ENCODE measurements at regions not wholly inside any gene's neighbourhood (a gene's known extent, or its start where the extent isn't known, plus 50 kb on each side); places are given as distances from the start of the nearest gene placed in this dataset.

DNA sequence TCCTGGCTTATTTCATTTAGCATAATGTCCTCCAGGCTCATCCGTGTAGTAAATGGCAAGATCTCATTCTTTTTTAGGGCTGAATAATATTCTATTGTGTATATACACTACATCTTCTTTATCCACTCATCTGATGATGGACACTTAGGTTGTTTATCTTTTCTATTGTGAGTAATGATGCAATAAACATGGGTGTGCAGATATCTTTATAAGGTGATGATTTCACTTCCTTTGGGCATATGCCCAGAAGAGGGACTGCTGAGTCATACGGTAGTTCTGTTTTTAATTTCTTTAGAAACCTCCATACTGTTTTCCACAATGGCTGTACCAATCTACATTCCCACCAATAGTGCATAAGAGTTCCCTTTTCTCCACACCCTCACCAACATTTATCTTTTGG is 317.6 kb upstream of the CNKSR2 start:
- TF ChIP-seq, protein P1, sequence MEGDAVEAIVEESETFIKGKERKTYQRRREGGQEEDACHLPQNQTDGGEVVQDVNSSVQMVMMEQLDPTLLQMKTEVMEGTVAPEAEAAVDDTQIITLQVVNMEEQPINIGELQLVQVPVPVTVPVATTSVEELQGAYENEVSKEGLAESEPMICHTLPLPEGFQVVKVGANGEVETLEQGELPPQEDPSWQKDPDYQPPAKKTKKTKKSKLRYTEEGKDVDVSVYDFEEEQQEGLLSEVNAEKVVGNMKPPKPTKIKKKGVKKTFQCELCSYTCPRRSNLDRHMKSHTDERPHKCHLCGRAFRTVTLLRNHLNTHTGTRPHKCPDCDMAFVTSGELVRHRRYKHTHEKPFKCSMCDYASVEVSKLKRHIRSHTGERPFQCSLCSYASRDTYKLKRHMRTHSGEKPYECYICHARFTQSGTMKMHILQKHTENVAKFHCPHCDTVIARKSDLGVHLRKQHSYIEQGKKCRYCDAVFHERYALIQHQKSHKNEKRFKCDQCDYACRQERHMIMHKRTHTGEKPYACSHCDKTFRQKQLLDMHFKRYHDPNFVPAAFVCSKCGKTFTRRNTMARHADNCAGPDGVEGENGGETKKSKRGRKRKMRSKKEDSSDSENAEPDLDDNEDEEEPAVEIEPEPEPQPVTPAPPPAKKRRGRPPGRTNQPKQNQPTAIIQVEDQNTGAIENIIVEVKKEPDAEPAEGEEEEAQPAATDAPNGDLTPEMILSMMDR (IDR thresholded peaks at IDR 0.05): no peak
- TF ChIP-seq POLR2A (IDR thresholded peaks at IDR 0.05): no peak
